Thoracic aorta (tissue), 2 donors: ENCODE measurements at regions not wholly inside any gene's neighbourhood (a gene's known extent, or its start where the extent isn't known, plus 50 kb on each side); places are given as distances from the start of the nearest gene placed in this dataset.

Experiments
- ATAC-seq: fragments of 150-250 bp; one replicate; pipeline ENCODE4 v1.8.0; 2017; ENCODE audit warnings: low read depth; ENCODE audit not compliant: insufficient number of reproducible peaks, low FRiP score
- DNase-seq: peaks from one replicate; pipeline ENCODE4 v3.0.0-alpha.2; 2020; ENCODE audit warnings: low spot score
- H3K27ac ChIP-seq, 2 donors: fragments of 200-600 bp; sonication (generic); 1 replicate in 1 of 2; 2 replicates in 1 of 2; pipeline ENCODE4 v1.5.1; 2016; ENCODE audit warnings: mild to moderate bottlenecking in 2 of 2, moderate library complexity in 2 of 2
- H3K27me3 ChIP-seq: fragments of 200-600 bp; sonication (generic); replicated peaks from 2 replicates; pipeline ENCODE4 v1.6.0; 2016; ENCODE audit warnings: mild to moderate bottlenecking; ENCODE audit not compliant: insufficient read depth
- H3K36me3 ChIP-seq: fragments of 200-600 bp; sonication (generic); one replicate; pipeline ENCODE4 v1.5.1; 2016
- H3K4me1 ChIP-seq, 2 donors: fragments of 200-600 bp; sonication (generic); 1 replicate in 1 of 2; 2 replicates in 1 of 2; pipeline versions ENCODE4 v1.5.1 to v1.6.0; 2016; ENCODE audit warnings: low read depth in 2 of 2, mild to moderate bottlenecking in 1 of 2; ENCODE audit not compliant: control insufficient read depth in 1 of 2
- H3K4me3 ChIP-seq: fragments of 200-600 bp; sonication (generic); 2 replicates; pipeline ENCODE4 v1.5.1; 2016; ENCODE audit warnings: mild to moderate bottlenecking
- H3K9me3 ChIP-seq: fragments of 200-600 bp; sonication (generic); 2 replicates; pipeline ENCODE4 v1.5.1; 2016
- CTCF ChIP-seq: fragments of 200-600 bp; sonication (generic); IDR thresholded peaks from one replicate; pipeline ENCODE4 v1.5.1; 2019; ENCODE audit warnings: antibody characterized with exemption

GRCh38 chrY:8092926-8093325 is 1181.4 kb upstream of the AMELY start:
- Histone ChIP-seq H3K27ac (no peak overlapping the region), H3K27me3 (no peaks in the 10 kb centered on the region), H3K4me3 (no peak overlapping the region), H3K4me1 (no peaks in the 10 kb centered on the region), H3K36me3 (no peaks in the 10 kb centered on the region), H3K9me3 (no peaks in the 10 kb centered on the region)
- no peak for DNase-seq
- no peak for TF ChIP-seq CTCF
- ATAC-seq: no peak

DNA sequence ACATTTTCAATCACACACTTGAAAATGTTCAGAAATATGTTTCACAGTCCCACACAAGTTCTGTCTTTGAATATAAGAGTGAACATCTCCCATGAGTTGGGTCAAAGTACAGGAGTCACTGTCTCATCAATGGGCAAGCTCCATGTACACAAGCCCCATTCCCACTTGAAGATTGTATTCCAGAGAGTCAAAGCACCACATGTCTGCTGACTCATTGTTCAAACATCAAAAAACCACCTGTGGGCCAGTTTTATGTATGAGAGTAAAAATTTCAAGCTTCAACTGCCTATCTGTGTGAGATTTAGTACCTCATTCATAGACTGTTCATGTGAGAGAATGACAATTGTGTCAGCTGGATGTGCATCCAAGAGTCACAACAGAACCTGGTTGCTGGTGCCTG is 1174.4 kb upstream of the AMELY start:
- Histone ChIP-seq H3K27ac (no peak overlapping the region), H3K27me3 (no peaks in the 10 kb centered on the region), H3K4me1 (no peaks in the 10 kb centered on the region), H3K4me3 (no peak overlapping the region), H3K9me3 (no peaks in the 10 kb centered on the region), H3K36me3 (no peaks in the 10 kb centered on the region)
- DNase-seq (no peak), ATAC-seq (no peak)
- TF ChIP-seq CTCF: no peak

DNA sequence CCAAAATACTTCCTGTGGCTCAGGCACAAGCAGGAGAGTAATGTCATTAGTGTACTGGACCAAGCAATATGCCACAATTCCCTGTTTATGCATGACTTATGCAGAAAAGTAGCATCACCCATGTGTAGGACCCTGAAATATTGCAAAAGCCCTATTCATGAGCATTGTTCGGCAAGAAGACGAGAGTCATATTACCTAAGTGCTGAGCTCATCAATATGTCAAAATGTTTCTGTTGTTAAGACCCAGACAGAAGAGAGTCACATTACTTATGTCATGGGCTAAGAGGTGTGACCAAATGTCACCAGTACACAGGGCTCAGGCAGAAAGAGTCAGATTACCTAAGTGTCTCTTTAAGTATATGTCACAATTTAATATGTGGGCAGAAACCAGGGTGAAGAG is 1172.6 kb upstream of the AMELY start:
- no peak for TF ChIP-seq CTCF
- no peaks in the 10 kb centered on the region for H3K27me3 ChIP-seq
- H3K4me1 ChIP-seq: no peaks in the 10 kb centered on the region
- no peak overlapping the region for H3K4me3 ChIP-seq
- no peaks in the 10 kb centered on the region for H3K36me3 ChIP-seq
- no peak overlapping the region for H3K27ac ChIP-seq
- H3K9me3 ChIP-seq: no peaks in the 10 kb centered on the region
- DNase-seq: no peak
- no peak for ATAC-seq

- no peak for TF ChIP-seq CTCF
- Histone ChIP-seq H3K27ac (no peak overlapping the region), H3K4me3 (no peak overlapping the region)
Measured at GRCh38 chrY:8081151-8081550, 1169.6 kb upstream of the AMELY start.

GRCh38 chrY:8065220-8065619 is 1153.7 kb upstream of the AMELY start:
- Histone ChIP-seq H3K27me3 (no peaks in the 10 kb centered on the region), H3K4me3 (no peak overlapping the region), H3K9me3 (no peaks in the 10 kb centered on the region), H3K27ac (no peak overlapping the region), H3K4me1 (no peaks in the 10 kb centered on the region), H3K36me3 (no peaks in the 10 kb centered on the region)
- DNase-seq: no peak
- no peak for ATAC-seq
- no peak for TF ChIP-seq CTCF

More at GRCh38 chrY:8081151-8081550, 1169.6 kb upstream of the AMELY start:
- Histone ChIP-seq H3K27me3 (no peaks in the 10 kb centered on the region), H3K9me3 (no peaks in the 10 kb centered on the region), H3K36me3 (no peaks in the 10 kb centered on the region), H3K4me1 (no peaks in the 10 kb centered on the region)
- no peak for ATAC-seq
- DNase-seq: no peak
